Activated CD8-positive, alpha-beta T cell treated with anti-CD3 and anti-CD28 coated beads for 36 hours (primary cell): ENCODE measurements at regions not wholly inside any gene's neighbourhood (a gene's known extent, or its start where the extent isn't known, plus 50 kb on each side); places are given as distances from the start of the nearest gene placed in this dataset.
"Not testable (repeated sequence)": the region's sequence is repeated elsewhere in the genome, so short reads cannot be mapped to it uniquely, and the experiment has no call there.

Experiments used
- ATAC-seq: fragments of 200-7000 bp; cut with Tn5 transposase; one replicate; pipeline ENCODE4 v1.10.0; 2021; ENCODE audit warnings: mild to moderate bottlenecking, moderate library complexity
- CTCF ChIA-PET: fragments of 350-600 bp; sonication (Branson Sonifier 250); formaldehyde crosslinking; loops from one replicate; lab custom pipeline; 2021; ENCODE audit warnings: antibody characterized with exemption; lab: Charles Lee
- POLR2A ChIA-PET: fragments of 350-600 bp; sonication (Branson Sonifier 250); formaldehyde crosslinking; loops from one replicate; lab custom pipeline; 2021; ENCODE audit warnings: antibody characterized with exemption; lab: Charles Lee
- DNase-seq: peaks from one replicate; pipeline ENCODE4 v3.0.0-alpha.2; 2020
- H3K27ac Mint-ChIP-seq: one replicate; pipeline ENCODE4 v1.8.0; 2021; ENCODE audit warnings: mild to moderate bottlenecking, mixed read lengths
- H3K27me3 Mint-ChIP-seq: one replicate; pipeline ENCODE4 v1.8.0; 2021; ENCODE audit warnings: mixed read lengths
- H3K36me3 Mint-ChIP-seq: one replicate; pipeline ENCODE4 v1.8.0; 2021; ENCODE audit warnings: low read depth, mixed read lengths
- H3K4me1 Mint-ChIP-seq: one replicate; pipeline ENCODE4 v1.8.0; 2021; ENCODE audit warnings: low read depth, mixed read lengths
- H3K4me3 Mint-ChIP-seq: one replicate; pipeline ENCODE4 v1.8.0; 2021; ENCODE audit warnings: mild to moderate bottlenecking, moderate library complexity, mixed read lengths
- H3K9me3 Mint-ChIP-seq: one replicate; pipeline ENCODE4 v1.8.0; 2021; ENCODE audit warnings: mixed read lengths
- intact Hi-C: fragments of 100-400 bp; cut with micrococcal nuclease; formaldehyde crosslinking; loops from one replicate; pipeline ENCODE4 v1.10.0; 2022
- TF ChIP-seq, protein P1 (sequence below): fragments of 200-600 bp; IDR thresholded peaks from one replicate; pipeline ENCODE4 v1.8.0; 2022; ENCODE audit warnings: antibody characterized with exemption, mild to moderate bottlenecking

DNA sequence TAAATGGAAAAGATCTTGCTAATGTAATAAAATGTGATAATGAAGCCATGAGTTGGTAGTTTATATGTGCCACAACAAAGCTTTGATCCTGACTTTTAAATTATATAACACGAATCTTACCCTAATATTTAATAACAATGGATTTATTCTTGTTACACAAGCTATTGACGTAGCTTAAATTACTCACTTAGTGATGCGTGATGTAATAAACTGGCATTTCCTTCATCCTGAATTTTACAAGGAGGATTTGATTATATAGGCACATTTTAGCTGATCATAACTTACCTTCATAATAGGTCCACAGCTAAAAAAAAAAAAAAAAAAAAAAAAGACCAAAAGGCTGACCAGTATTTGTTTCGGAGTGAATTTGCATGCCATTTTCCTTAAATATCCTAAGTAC lies 76.2 kb upstream of the IVNS1ABP start:
- intact Hi-C loops: no loop called here
- TF ChIP-seq, protein P1, sequence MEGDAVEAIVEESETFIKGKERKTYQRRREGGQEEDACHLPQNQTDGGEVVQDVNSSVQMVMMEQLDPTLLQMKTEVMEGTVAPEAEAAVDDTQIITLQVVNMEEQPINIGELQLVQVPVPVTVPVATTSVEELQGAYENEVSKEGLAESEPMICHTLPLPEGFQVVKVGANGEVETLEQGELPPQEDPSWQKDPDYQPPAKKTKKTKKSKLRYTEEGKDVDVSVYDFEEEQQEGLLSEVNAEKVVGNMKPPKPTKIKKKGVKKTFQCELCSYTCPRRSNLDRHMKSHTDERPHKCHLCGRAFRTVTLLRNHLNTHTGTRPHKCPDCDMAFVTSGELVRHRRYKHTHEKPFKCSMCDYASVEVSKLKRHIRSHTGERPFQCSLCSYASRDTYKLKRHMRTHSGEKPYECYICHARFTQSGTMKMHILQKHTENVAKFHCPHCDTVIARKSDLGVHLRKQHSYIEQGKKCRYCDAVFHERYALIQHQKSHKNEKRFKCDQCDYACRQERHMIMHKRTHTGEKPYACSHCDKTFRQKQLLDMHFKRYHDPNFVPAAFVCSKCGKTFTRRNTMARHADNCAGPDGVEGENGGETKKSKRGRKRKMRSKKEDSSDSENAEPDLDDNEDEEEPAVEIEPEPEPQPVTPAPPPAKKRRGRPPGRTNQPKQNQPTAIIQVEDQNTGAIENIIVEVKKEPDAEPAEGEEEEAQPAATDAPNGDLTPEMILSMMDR: no peak
- Mint-ChIP-seq H3K27ac (no peak overlapping the region), H3K36me3 (no peaks in the 10 kb centered on the region), H3K27me3 (no peaks in the 10 kb centered on the region), H3K9me3 (no peaks in the 10 kb centered on the region), H3K4me1 (no peaks in the 10 kb centered on the region), H3K4me3 (no peak overlapping the region)
- ATAC-seq (no peak), DNase-seq (no peak)
- CTCF ChIA-PET: no interaction called here
- POLR2A ChIA-PET: no interaction called here

DNA sequence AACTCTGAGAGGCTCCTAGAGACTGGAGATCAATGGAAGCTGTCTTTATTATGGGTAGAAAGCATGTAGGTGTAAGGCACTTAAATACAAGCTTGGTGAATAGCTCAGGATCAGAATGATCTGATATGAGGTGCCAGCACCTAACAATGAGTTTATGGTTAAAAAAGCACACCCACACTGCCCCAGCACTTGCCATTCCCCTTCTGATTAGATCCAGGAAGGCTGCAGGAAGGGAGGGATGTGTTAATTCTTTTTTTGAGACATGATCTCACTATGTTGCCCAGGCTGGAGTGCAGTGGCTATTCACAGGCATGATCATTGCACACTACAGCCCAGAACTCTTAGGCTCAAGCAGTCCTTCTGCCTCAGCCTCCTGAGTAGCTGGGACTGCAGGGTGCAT lies 71.8 kb upstream of the IVNS1ABP start:
- Mint-ChIP-seq H3K27me3 (no peaks in the 10 kb centered on the region), H3K36me3 (no peaks in the 10 kb centered on the region), H3K4me1 (no peaks in the 10 kb centered on the region), H3K9me3 (peaks cover 4% of the 10 kb centered on the region), H3K27ac (no peak overlapping the region), H3K4me3 (no peak overlapping the region)
- DNase-seq: no peak
- ChIA-PET POLR2A (interaction anchor here (0.8 kb wide), 1 partner anchor 23 kb away, joined by 3 read pairs; no protein-coding TSS in a partner anchor), CTCF (no interaction called here)
- intact Hi-C loops: no loop called here
- no peak for ATAC-seq
- TF ChIP-seq, protein P1: no peak

DNA sequence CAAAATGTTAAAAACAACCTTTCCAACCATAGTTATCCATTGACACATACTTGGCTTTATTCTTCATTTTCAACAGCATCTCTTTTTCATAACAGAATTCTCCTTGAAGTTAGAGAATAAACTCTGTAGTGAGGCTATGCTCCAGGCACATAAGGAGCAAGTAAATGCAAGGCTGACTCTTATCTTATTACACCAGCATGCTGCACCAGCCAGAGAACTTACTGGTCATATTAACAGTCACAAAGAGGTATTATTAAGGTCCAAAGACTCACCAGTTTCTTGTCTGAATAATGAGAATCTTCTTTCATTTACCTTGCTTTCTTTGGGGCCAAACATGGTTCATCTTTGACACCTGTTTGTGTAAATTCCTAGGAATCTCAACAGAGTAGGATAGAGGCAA lies 71.3 kb upstream of the IVNS1ABP start:
- H3K4me1 Mint-ChIP-seq: no peaks in the 10 kb centered on the region
- intact Hi-C loops: no loop called here
- H3K4me3 Mint-ChIP-seq: no peak overlapping the region
- POLR2A ChIA-PET: no interaction called here
- ATAC-seq (no peak), DNase-seq (no peak)
- H3K9me3 Mint-ChIP-seq: peaks cover 4% of the 10 kb centered on the region
- CTCF ChIA-PET: no interaction called here
- H3K27me3 Mint-ChIP-seq: no peaks in the 10 kb centered on the region
- TF ChIP-seq, protein P1: no peak
- H3K27ac Mint-ChIP-seq: no peak overlapping the region
- H3K36me3 Mint-ChIP-seq: peaks cover under 1% of the 10 kb centered on the region

DNA sequence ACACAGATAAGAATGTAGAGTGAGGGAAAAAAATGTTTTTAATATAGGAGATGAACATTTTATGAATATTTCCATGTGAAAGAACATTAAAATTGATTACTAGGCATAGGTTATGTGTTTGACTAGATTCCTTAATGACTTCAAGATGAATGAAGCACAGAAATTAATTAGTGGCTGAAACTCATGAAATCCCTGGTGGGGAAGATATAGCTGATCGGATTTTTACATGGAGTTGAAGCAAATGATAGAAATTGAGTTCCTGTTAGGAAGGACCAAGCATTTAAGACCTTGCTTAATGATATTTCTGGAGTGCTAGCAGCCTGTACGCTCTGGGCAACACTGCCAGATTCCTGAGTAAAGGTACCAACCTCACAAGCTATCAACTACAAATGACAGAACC lies 68.9 kb upstream of the IVNS1ABP start:
- intact Hi-C loops: no loop called here
- TF ChIP-seq, protein P1: no peak

DNA sequence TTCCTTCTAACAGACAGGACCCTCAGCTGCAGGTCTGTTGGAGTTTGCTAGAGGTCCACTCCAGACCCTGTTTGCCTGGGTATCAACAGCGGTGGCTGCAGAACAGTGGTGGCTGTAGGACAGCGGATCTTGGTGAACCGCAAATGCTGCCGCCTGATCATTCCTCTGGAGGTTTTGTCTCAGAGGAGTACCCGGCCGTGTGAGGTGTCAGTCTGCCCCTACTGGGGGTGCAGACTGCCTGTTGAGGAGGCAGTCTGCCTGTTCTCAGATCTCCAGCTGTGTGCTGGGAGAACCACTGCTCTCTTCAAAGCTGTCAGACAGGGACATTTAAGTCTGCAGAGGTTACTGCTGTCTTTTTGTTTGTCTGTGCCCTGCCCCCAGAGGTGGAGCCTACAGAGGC lies 66.8 kb upstream of the IVNS1ABP start:
- H3K27me3 Mint-ChIP-seq, H3K4me1 Mint-ChIP-seq, H3K4me3 Mint-ChIP-seq, POLR2A ChIA-PET, H3K9me3 Mint-ChIP-seq, CTCF ChIA-PET, H3K27ac Mint-ChIP-seq, DNase-seq, H3K36me3 Mint-ChIP-seq, ATAC-seq, intact Hi-C loops: not testable (repeated sequence)

More for the DNA sequence above, 68.9 kb upstream of the IVNS1ABP start:
- H3K27me3 Mint-ChIP-seq: no peaks in the 10 kb centered on the region
- H3K4me3 Mint-ChIP-seq: no peak overlapping the region
- ATAC-seq (no peak), DNase-seq (no peak)
- no peaks in the 10 kb centered on the region for H3K4me1 Mint-ChIP-seq
- peaks cover 8% of the 10 kb centered on the region for H3K9me3 Mint-ChIP-seq
- peaks cover 3% of the 10 kb centered on the region for H3K36me3 Mint-ChIP-seq
- H3K27ac Mint-ChIP-seq: no peak overlapping the region
- ChIA-PET POLR2A (no interaction called here), CTCF (no interaction called here)

DNA sequence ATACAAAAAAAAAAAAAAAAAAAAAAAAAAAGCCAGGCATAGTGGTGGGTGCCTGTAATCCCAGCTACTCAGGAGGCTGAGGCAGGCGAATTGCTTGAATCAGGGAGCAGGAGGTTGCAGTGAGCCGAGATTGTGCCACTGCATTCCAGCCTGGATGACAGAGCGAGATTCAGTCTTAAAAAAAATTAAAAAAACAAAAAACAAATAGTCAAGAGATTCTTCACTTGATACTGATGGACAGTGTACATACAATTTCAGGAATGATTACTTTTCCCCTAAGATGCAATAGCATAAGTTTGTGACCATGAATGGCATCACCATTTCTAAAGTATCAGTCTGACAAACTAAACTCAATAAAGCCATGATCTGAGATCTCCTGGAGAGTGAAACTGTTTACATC lies 60.8 kb upstream of the IVNS1ABP start:
- H3K27me3 Mint-ChIP-seq: no peaks in the 10 kb centered on the region
- POLR2A ChIA-PET: no interaction called here
- H3K36me3 Mint-ChIP-seq: no peaks in the 10 kb centered on the region
- peaks cover 14% of the 10 kb centered on the region for H3K4me1 Mint-ChIP-seq
- no peak for ATAC-seq
- H3K9me3 Mint-ChIP-seq: no peaks in the 10 kb centered on the region
- CTCF ChIA-PET: no interaction called here
- H3K4me3 Mint-ChIP-seq: no peak overlapping the region
- DNase-seq: no peak
- no peak overlapping the region for H3K27ac Mint-ChIP-seq
- intact Hi-C loops: no loop called here
- TF ChIP-seq, protein P1: no peak
